ENCODE measurements at regions not wholly inside any gene's neighbourhood (a gene's known extent, or its start where the extent isn't known, plus 50 kb on each side); places are given as distances from the start of the nearest gene placed in this dataset.
"Not testable (repeated sequence)": the region's sequence is repeated elsewhere in the genome, so short reads cannot be mapped to it uniquely, and the experiment has no call there.

- not testable (repeated sequence) for DNase-seq
These were observed 51.7 kb upstream of the PAXBP1 start for GRCh38 chr21:32823296-32823695.

DNA sequence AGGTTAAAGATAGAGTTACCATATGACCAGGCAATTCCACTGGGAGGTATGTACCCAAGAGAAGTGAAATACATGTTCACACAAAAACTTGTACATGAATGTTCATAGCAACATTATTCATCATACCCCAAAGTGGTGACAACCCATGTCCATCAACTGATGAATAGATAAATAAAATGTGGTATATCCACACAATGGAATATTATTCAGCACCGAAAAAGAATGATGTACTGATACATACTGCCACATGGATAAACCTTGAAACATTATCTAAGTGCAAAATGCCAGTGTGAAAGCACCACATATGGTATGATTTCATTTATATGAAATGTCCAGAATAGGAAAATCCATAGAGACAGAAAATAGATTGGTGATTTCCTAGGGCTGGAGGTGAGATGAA lies 53.4 kb upstream of the PAXBP1 start:
- DNase-seq, result no peak

- DNase-seq, result peak; percentile 38
These were observed 55.0 kb upstream of the PAXBP1 start for GRCh38 chr21:32826329-32827167.

DNA sequence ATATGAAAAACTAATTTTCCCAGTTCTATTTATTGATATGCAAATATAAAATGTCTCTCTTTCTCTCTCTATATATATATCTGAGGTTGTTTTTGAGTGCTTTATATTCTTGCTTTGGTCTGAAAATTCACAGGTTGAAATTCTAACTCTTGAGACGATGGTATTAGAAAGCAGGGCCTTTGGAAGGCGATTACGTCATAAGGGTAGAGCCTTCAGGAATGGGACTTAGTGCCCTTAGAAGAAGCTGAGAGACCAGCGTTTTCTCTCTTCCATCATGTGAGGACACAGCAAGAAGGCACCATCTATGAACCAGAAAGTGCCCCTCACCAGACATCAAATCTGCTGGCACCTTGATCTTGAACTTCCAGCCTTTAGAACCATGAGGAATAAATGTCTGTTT lies 57.4 kb upstream of the PAXBP1 start:
- DNase-seq, result no peak

GRCh38 chr21:32829504-32829903 lies 57.9 kb upstream of the PAXBP1 start:
- DNase-seq, result no peak

DNA sequence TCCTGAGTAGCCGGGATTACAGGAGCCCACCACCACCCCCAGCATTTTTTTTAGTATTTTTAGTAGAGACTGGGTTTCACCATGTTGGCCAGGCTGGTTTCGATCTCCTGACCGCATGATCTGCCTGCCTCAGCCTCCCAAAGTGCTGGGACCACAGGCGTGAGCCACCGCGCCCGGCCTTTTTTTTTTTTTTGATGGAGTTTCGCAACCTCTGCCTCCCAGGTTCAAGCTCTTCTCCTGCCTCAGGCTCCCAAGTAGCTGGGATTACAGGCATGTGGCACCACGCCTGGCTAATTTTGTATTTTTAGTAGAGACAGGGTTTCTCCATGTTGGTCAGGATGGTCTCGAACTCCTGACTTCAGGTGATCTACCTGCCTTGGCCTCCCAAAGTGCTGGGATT lies 60.2 kb upstream of the PAXBP1 start:
- DNase-seq, result not testable (repeated sequence)

DNA sequence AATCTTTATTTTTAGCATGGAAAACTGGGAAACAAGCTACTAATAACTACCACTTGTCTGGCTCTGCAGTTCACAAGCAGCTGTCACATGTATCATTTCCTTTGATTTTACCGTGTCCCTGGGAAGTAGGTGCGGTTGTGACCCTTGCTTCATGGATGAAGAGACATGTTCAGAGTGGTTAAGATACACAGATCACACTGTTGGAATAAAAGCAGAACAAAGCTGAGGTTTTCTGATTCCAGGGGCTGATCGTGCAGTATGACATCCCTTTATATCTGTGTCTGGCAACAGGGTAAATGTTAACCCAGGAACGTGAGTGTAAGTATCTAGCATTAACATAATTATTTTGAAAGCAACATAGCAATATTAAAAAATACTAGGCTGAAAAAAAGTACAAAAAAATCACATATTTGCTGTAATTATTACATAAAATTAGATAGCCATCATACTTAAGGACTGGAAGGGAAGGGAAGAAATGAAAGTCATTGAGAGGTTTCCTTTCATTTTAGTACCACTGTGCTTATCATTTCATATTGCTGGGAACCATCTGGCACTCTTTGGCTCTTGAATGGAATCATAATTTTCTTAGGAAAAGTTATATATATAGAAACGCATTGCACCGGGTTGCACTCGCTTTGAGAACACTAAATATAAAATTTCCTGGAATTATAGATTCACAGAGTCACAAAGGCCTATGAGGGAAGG lies 62.8 kb upstream of the PAXBP1 start:
- no peak for DNase-seq

DNA sequence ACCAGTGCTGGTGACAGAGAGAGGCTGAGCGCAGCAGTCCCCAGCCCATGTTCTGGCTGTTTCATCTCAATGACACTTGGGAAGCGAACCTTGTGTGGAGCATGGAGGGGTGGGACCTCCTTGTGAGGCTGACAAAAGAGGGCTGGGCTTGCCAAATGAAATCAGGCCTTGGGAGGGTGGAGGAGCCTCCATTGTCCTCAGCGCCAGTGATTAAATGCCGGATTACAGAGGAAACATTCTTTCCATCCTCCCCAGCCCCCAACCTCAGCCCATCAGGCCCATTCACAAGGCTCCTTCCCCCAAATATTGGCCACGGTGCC lies 63.3 kb upstream of the PAXBP1 start:
- DNase-seq, result no peak

DNA sequence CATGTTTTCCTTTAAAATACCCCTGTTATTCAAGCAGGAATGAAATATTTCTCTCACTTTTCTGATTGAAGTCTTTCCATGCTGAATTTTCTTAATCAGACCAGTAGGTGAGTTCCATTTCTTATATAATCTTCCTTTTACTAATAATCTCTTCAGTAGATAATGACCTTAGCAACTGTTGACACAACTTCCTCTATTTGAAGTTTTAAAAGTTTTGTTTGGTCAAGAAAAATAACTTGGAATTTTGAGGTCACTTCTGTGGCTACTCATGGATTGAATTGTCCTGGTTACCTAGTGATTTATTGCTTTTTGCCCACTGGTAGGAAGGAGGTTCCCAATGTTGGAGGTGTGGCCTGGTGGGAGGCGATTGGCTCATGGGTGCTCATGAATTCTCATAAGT lies 70.6 kb upstream of the PAXBP1 start:
- DNase-seq, result no peak

GRCh38 chr21:32843561-32843960 lies 72.0 kb upstream of the PAXBP1 start:
- DNase-seq, result no peak

DNA sequence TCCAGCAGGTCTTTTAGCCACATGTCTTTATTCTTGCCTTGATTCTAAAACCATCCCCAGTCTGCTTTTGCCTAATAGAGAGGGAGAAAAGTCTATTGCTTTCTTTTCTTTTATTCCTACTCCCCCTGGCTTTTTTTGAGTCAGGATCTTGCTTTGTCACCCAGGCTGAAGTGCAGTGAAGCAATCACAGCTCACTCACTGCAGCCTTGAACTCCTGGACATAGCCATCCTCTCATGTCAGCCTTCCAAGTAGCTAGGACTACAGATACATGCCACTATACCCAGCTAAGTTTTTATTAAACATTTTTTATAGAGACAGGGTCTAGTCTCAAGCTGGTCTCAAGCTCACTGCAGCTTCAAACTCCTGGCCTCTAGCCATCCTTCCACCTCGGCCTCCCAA lies 72.5 kb upstream of the PAXBP1 start:
- DNase-seq, result no peak

DNA sequence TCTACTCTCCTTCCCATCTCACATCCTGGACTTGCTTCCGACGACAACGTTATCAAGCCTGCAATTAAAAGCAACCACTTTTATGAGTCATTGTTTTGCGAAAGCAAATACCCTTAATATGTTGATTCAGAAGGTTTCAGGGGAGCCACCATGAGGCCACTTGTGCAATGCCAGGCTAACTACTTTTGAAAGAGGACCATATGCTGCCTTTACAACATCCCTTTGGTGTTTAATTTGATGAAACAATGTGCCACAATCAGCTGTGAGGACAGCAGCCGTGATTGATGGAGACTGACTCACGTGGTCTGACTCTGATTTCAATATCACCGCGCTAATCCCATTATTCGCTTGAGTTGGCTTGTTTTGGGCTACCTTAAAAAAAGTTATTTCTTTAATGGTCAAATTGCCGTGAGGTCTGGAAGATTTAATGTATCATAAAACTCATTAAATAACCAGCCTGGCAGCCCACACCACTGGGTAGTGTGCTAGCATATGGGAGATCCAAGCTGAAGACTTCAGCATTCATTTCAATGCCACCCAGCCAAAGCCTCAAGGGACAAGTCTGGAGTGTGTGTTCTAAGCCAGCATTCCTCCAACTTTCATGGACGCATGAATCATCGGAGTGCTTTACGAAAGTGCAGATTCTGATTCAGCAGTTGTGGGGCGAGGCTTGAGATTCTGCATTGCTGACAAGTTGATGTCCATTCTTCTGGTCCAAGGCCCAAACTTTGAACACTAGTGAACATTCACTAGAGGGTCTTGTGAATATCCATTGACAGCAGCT lies 73.3 kb upstream of the PAXBP1 start:
- no peak for DNase-seq

DNA sequence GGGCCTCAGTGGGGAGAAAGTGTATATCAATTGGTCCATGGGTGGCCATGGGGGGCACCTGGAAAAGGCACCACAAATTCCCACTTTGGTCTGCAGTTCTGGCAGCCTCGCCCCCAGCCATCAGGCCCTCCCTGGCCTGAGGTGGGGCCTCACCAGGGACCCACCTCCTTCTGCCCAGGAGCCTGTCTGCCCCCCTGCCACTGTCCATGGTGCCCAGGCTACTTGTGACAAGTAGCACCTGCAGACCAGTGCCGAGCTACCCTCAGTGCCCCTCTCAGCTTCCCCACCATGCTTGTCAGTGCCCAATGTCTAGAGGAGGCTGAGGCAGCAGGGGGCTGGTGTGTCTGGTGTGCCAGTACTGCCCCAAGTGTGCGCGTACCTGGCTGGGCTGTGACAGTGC lies 87.1 kb upstream of the PAXBP1 start:
- no peak for DNase-seq

DNA sequence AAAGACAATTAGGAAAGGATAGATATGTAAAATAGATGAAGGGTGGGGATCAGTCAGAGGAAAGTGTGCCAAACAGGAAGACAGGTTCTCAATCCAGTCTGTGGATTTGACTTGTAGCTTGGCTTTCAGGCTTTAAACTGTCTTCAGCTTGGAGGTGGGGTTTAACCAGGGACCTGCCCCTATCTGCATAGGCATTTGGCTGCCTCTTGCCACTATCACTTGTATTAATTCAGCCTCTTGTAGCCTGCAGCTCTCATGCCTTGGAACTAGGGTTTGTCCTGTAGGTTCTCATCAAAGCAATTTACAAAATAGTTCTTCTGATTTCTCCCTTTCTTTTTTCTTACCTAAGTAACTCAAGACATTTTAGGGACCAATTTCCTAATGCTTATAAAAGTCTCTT lies 88.8 kb upstream of the PAXBP1 start:
- no peak for DNase-seq

- no peak for DNase-seq
These were observed 90.3 kb upstream of the PAXBP1 start for GRCh38 chr21:32861866-32862265.

DNA sequence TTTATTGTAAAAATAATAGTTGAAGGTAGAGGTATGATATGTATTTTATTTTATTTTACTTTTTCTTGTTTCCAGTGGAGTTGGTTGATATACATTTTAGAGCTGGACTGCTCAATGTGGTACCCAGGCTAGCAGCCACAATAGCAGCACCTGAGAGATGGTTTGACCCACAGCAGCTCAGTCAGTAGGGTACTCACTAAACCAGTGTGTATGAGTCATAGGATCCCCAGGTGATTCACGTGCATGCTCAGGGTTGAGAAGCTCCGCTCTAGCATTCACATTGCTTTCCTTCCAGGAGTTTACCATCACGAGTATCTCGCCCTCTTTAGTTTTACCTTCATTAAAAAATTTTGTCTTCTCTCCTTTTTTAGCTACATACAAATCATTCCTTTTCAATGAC lies 96.0 kb upstream of the PAXBP1 start:
- DNase-seq, result no peak

DNA sequence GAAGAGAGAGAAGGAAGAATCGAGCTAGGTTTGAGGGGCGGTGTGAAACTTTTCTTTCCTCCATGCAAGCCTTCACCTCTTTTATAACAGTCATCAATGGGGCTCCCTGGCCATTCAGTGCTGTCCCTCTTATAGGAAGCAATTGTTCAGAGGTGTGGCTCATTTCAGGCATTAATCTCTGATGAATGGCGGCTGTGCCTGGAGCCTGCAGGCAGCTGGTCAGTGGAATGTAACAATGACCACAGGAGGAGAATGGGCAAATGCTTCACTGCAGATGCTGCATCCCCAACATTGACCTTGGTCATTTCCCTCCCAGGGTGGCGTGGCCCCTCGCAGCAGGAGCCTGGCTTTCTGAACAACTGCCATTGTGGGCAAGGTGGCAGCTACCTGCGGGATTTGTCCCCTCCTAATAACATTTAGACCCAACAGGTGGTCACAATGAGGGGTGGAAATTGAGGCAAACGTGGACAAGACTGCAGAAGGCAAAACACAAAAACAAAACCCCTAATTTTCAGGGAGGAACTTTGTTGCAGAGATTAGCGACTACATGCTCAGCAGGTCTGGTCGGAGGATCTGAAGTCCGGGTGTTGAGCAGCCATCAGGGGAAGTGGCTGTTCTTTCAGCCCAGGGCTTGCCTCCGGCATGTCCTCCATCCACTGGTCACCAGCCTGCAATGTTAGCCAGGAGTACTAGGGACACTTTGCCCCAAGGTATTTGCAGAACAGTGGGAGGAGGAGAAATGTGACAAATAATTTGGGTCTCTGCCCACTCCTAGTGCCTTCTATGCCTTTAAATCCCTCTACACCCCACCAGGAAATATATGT lies 97.3 kb upstream of the PAXBP1 start:
- DNase-seq, result no peak

- DNase-seq, result no peak
These were observed 97.9 kb upstream of the PAXBP1 start for GRCh38 chr21:32869459-32869858.

GRCh38 chr21:32876426-32876825 lies 104.9 kb upstream of the PAXBP1 start:
- no peak for DNase-seq

GRCh38 chr21:32877888-32878287 lies 106.3 kb upstream of the PAXBP1 start:
- not testable (repeated sequence) for DNase-seq

GRCh38 chr21:32878661-32879060 lies 107.1 kb upstream of the PAXBP1 start:
- DNase-seq, result no peak

DNA sequence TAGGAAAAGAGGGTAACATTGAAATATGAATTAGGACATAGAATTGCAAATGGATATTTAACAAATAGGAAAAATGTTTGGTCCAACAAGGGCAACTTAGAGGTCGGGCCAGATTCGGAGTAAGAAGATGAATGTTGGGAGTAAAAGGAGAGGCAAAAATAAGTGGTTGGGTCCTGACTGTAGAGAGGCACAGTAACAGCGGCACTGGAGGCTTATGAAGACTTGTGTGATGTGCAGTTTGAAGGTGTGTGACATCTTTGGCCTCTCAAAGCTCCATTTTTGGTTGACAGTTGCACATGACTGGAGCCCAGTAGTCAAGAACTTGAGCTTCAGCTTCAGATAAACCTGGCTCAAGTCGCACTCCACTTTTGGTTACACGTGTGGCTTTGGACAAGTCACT lies 109.9 kb upstream of the PAXBP1 start:
- no peak for DNase-seq

DNA sequence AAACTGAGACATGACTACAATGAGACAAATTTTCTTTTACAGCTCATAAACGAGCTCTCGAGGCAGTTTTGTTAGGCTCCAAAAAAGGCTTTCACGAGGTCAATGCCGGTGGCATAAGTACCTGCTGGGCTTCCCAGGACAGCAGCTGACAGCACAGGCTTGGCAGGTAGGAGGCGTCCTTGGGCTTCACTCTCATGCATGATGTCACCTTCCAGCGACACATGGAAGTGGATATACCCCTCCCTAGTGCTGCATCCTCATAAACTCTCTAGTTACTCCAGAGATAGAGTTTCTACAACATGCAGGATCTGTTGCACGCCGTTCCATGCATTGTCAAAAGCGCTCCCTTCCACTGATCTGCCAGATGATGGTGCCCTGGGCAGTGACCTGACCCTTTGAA lies 112.5 kb upstream of the PAXBP1 start:
- DNase-seq, result no peak
